Tibial artery (tissue), 4 donors: ENCODE measurements at regions not wholly inside any gene's neighbourhood (a gene's known extent, or its start where the extent isn't known, plus 50 kb on each side); places are given as distances from the start of the nearest gene placed in this dataset.
"Not testable (repeated sequence)": the region's sequence is repeated elsewhere in the genome, so short reads cannot be mapped to it uniquely, and the experiment has no call there.

ENCODE experiments used
- DNase-seq, 2 donors: peaks; one replicate each; pipeline ENCODE4 v3.0.0-alpha.2; 2019
- H3K27ac ChIP-seq, 2 donors: fragments of 200-600 bp; sonication (generic) in 1 of 2; 1 replicate in 1 of 2; 2 replicates in 1 of 2; pipeline ENCODE4 v1.5.1; 2018 to 2019; ENCODE audit warnings: mild to moderate bottlenecking in 1 of 2
- H3K27me3 ChIP-seq, 2 donors: fragments of 200-600 bp; sonication (generic) in 1 of 2; one replicate each; pipeline versions ENCODE4 v1.5.1 to v1.6.0; 2016 to 2019
- H3K36me3 ChIP-seq, 3 donors: fragments of 200-600 bp; sonication (generic) in 2 of 3; one replicate each; pipeline ENCODE4 v1.5.1; 2016 to 2019; ENCODE audit warnings: mild to moderate bottlenecking in 2 of 3
- H3K4me1 ChIP-seq, 4 donors: fragments of 200-600 bp; sonication (generic) in 2 of 4; 1 replicate in 3 of 4; 2 replicates in 1 of 4; pipeline ENCODE4 v1.5.1; 2016 to 2019
- H3K4me3 ChIP-seq, 2 donors: fragments of 200-600 bp; sonication (generic) in 1 of 2; 1 replicate in 1 of 2; 2 replicates in 1 of 2; pipeline ENCODE4 v1.5.1; 2018 to 2019; ENCODE audit warnings: mild to moderate bottlenecking in 2 of 2
- H3K9me3 ChIP-seq, 3 donors: fragments of 200-600 bp; sonication (generic) in 1 of 3; one replicate each; pipeline ENCODE4 v1.5.1; 2016 to 2019
- intact Hi-C: fragments of 100-400 bp; cut with DNase I; formaldehyde crosslinking; loops from one replicate; pipeline ENCODE4 v1.15.0; 2023; ENCODE audit warnings: low total_unique reads
- TF ChIP-seq, protein P1 (sequence below), 2 experiments: fragments of 200-600 bp in 1 of 2; fragments of 450-650 bp in 1 of 2; IDR thresholded peaks; one replicate each; pipeline ENCODE4 v1.5.1; 2017 to 2019; ENCODE audit warnings: antibody characterized with exemption in 2 of 2, mild to moderate bottlenecking in 1 of 2, moderate library complexity in 1 of 2

DNA sequence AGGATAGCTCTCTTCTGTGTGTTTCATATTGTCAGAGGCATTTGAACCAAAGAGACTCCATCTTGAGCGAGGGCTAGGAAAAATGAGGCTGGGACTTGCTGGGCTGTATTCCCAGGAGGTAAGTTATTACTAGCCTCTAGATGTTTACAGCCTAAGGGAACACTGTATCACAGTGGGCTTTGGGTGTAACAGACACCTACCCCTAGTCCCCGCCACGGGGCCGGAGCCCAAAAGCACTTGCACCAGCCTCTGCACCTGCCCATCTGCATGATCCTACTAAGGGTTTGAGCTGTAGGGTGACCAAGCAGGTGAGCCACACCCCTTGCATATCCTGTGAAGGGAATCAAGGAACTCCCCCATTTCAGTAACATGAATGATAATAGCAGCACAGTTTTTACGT, 1972.2 kb downstream of the OLFM4 start:
- intact Hi-C loops: no loop called here
- H3K9me3 ChIP-seq: no peaks in the 10 kb centered on the region

DNA sequence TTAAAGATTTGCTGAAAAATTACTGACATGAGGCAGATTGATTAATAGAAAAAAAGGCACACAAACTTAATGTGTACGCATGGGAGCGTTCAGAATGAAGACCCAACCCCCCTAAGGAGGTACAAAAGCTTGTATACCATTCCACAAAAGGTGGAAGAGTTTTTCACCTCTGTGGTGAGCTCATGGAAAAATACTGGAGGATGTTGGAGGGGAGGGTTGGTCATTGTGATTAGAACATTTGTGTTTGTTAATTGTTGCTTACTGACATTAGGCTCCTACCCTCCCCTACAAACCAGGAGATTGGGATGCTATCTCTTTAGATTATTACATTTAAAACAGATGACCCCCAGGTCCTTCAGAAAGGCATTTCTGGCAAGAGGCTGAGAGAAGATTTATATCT, 1973.3 kb downstream of the OLFM4 start:
- Histone ChIP-seq H3K4me3 (no peak overlapping the region), H3K4me1 (no peaks in the 10 kb centered on the region), H3K36me3 (no peaks in the 10 kb centered on the region), H3K27me3 (no peaks in the 10 kb centered on the region), H3K9me3 (no peaks in the 10 kb centered on the region), H3K27ac (no peak overlapping the region)
- no peak for DNase-seq
- TF ChIP-seq, protein P1, sequence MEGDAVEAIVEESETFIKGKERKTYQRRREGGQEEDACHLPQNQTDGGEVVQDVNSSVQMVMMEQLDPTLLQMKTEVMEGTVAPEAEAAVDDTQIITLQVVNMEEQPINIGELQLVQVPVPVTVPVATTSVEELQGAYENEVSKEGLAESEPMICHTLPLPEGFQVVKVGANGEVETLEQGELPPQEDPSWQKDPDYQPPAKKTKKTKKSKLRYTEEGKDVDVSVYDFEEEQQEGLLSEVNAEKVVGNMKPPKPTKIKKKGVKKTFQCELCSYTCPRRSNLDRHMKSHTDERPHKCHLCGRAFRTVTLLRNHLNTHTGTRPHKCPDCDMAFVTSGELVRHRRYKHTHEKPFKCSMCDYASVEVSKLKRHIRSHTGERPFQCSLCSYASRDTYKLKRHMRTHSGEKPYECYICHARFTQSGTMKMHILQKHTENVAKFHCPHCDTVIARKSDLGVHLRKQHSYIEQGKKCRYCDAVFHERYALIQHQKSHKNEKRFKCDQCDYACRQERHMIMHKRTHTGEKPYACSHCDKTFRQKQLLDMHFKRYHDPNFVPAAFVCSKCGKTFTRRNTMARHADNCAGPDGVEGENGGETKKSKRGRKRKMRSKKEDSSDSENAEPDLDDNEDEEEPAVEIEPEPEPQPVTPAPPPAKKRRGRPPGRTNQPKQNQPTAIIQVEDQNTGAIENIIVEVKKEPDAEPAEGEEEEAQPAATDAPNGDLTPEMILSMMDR (IDR thresholded peaks at IDR 0.05): no peak
- intact Hi-C loops: no loop called here

More for the DNA sequence above, 1972.2 kb downstream of the OLFM4 start:
- no peak for DNase-seq
- Histone ChIP-seq H3K36me3 (no peaks in the 10 kb centered on the region), H3K27me3 (no peaks in the 10 kb centered on the region), H3K4me3 (no peak overlapping the region), H3K4me1 (no peaks in the 10 kb centered on the region), H3K27ac (no peak overlapping the region)
- TF ChIP-seq, protein P1 (IDR thresholded peaks at IDR 0.05): no peak

DNA sequence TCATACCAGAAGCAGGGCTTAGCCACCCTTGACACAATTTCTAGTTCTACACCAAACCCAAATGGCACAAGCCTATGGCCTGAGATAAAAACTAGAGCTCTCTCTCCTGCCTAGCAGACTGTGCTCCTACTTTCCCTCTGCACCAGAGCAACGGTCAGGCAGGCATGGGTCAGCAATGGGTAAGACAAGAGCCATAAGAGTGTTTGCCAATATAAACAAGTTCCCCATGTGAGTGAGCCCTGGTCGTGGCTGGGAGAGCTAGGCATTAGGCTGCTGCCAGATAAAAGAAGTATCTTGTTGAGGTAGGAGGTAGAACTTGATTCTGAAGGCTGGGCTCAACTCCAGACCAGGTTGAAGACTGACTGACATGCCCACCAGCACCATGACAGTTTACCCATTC, 1979.1 kb downstream of the OLFM4 start:
- H3K4me1 ChIP-seq: no peaks in the 10 kb centered on the region
- H3K4me3 ChIP-seq: no peak overlapping the region
- TF ChIP-seq, protein P1 (IDR thresholded peaks at IDR 0.05): no peak
- H3K9me3 ChIP-seq: no peaks in the 10 kb centered on the region
- H3K27me3 ChIP-seq: no peaks in the 10 kb centered on the region
- H3K27ac ChIP-seq: no peak overlapping the region
- no peak for DNase-seq
- no peaks in the 10 kb centered on the region for H3K36me3 ChIP-seq
- intact Hi-C loops: no loop called here

DNA sequence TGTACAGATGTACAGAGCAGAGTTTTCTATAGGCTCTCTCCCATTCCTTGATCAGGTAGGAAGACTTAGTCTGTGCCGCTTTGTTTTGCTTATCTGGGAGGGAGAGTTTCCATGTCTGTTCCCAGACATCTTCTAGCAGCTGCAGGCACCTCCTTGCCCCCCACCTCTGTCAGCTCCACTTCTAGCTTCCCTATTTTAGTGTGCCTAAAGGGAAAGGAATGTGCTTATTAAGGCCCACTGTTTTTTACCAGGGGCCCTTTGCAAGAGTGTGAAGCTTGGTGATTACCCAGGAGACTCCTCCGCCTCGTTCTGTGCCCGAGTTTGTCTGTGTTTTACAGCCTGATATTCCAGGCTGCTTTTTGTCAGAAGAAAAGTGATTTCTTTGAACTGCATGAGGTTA, 1984.4 kb downstream of the OLFM4 start:
- H3K36me3 ChIP-seq: no peaks in the 10 kb centered on the region
- H3K27ac ChIP-seq: no peak overlapping the region
- no peaks in the 10 kb centered on the region for H3K4me1 ChIP-seq
- TF ChIP-seq, protein P1 (IDR thresholded peaks at IDR 0.05): no peak
- H3K9me3 ChIP-seq: no peaks in the 10 kb centered on the region
- no peak overlapping the region for H3K4me3 ChIP-seq
- intact Hi-C loops: no loop called here
- DNase-seq: no peak
- no peaks in the 10 kb centered on the region for H3K27me3 ChIP-seq

DNA sequence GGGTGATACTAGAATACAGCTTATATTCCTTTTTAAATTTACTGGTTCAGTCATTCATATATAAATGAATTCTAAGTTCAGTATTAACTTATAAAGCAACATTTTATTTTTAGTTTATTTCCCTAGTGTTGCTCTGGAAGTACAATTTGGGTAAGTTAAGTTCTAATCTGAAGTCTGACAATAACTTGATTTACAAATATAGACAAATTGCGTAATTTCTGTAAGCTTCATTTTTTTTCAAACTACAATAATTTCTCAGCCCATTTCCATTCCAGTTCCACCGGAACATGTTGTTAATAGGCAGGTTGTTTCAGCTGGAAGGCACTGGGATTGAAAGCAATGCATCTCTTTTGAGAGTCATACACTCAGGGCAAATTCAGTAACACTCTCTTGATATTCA, 2000.7 kb downstream of the OLFM4 start:
- Histone ChIP-seq H3K9me3 (no peaks in the 10 kb centered on the region), H3K36me3 (no peaks in the 10 kb centered on the region), H3K27ac (no peak overlapping the region), H3K4me3 (no peak overlapping the region), H3K27me3 (no peaks in the 10 kb centered on the region), H3K4me1 (no peaks in the 10 kb centered on the region)
- no peak for DNase-seq
- TF ChIP-seq, protein P1 (IDR thresholded peaks at IDR 0.05): no peak
- intact Hi-C loops: no loop called here

DNA sequence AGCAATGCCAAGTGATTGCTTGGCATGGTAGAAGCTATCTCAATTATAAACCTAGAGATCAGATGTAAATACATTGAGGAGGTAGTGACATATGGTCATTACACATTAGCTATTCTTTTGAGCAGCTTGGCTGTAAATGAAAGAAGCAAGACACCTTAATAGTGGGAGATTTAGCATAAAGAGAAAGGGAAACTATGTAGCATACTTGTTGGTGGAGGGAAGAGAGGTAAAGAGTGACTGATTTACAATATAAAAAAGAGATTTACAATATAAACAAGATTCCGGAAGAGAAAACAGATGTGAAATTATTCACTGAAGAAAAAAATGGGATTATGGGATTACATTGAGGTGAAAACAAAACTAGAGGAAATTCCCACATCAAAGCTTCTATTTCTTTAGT, 2009.6 kb downstream of the OLFM4 start:
- H3K27ac ChIP-seq: no peak overlapping the region
- no peaks in the 10 kb centered on the region for H3K4me1 ChIP-seq
- DNase-seq: no peak
- H3K4me3 ChIP-seq: no peak overlapping the region
- H3K9me3 ChIP-seq: no peaks in the 10 kb centered on the region
- no peaks in the 10 kb centered on the region for H3K27me3 ChIP-seq
- H3K36me3 ChIP-seq: no peaks in the 10 kb centered on the region
- intact Hi-C loops: no loop called here
- TF ChIP-seq, protein P1 (IDR thresholded peaks at IDR 0.05): no peak

DNA sequence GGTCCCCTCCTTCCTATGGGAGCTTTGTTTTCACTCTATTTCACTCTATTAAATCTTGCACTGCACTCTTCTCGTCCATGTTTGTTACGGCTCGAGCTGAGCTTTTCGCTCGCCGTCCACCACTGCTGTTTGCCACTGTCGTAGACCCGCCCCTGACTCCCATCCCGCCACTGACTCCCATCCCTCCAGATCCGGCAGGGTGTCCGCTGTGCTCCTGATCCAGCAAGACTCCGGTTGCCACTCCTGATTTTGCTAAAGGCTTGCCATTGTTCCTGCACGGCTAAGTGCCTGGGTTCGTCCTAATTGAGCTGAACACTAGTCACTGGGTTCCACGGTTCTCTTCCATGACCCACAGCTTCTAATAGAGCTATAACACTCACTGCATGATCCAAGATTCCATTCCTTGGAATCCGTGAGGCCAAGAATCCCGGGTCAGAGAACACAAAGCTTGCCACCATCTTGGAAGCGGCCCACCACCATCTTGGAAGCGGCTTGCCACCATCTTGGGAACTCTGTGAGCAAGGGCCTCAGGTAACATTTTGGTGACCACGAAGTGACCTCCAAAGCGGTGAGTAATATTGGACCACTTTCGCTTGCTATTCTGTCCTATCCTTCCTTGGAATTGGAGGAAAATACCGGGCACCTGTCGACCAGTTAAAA, 2025.4 kb downstream of the OLFM4 start:
- intact Hi-C loops, H3K27me3 ChIP-seq, H3K4me1 ChIP-seq, H3K27ac ChIP-seq, H3K4me3 ChIP-seq, DNase-seq, H3K9me3 ChIP-seq, H3K36me3 ChIP-seq: not testable (repeated sequence)

DNA sequence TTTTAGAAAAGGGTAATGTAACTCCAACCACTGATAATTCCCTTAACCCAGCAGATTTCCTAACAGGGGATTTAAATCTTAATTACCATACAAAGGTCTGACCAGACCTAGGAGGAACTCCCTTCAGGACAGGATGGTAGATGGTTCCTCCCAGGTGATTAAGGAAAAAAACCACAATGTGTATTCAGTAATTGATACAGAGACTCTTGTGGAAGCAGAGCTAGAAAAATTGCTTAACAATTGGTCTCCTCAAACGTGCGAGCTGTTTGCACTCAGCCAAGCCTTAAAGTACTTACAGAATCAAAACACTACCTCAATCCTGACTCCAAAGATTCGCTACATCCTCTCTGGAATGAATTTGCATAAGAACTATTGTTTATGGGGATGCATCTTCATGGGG, 2027.1 kb downstream of the OLFM4 start:
- H3K4me3 ChIP-seq, H3K4me1 ChIP-seq, intact Hi-C loops, H3K36me3 ChIP-seq, DNase-seq, H3K27ac ChIP-seq, H3K27me3 ChIP-seq, H3K9me3 ChIP-seq: not testable (repeated sequence)
